Activated T-helper 17 cell treated with anti-CD3 and anti-CD28 coated beads, Interleukin-2, amount 50 U/mL, for 72 hours (primary cell): ENCODE measurements at regions not wholly inside any gene's neighbourhood (a gene's known extent, or its start where the extent isn't known, plus 50 kb on each side); places are given as distances from the start of the nearest gene placed in this dataset.
"Not testable (repeated sequence)": the region's sequence is repeated elsewhere in the genome, so short reads cannot be mapped to it uniquely, and the experiment has no call there.

Experiments used
- ATAC-seq: fragments of 150-1000 bp; cut with Tn5 transposase; replicated peaks from 2 replicates; pipeline ENCODE4 v1.10.0; 2021; ENCODE audit warnings: mild to moderate bottlenecking, moderate library complexity
- H3K27ac Mint-ChIP-seq: one replicate; pipeline ENCODE4 v1.8.0; 2022; ENCODE audit warnings: mixed read lengths
- H3K27me3 Mint-ChIP-seq: one replicate; pipeline ENCODE4 v1.8.0; 2022; ENCODE audit warnings: mixed read lengths
- H3K36me3 Mint-ChIP-seq: one replicate; pipeline ENCODE4 v1.8.0; 2022; ENCODE audit warnings: low read depth, mild to moderate bottlenecking, mixed read lengths
- H3K4me1 Mint-ChIP-seq: one replicate; pipeline ENCODE4 v1.8.0; 2022; ENCODE audit warnings: mixed read lengths
- H3K4me3 Mint-ChIP-seq: one replicate; pipeline ENCODE4 v1.8.0; 2022; ENCODE audit warnings: mild to moderate bottlenecking, mixed read lengths
- H3K9me3 Mint-ChIP-seq: one replicate; pipeline ENCODE4 v1.8.0; 2022; ENCODE audit warnings: mixed read lengths

GRCh38 chrX:75873993-75874392 is 88.9 kb upstream of the MAGEE2 start:
- Mint-ChIP-seq H3K27ac (no peak overlapping the region), H3K9me3 (no peaks in the 10 kb centered on the region), H3K36me3 (no peaks in the 10 kb centered on the region), H3K4me1 (no peaks in the 10 kb centered on the region), H3K27me3 (peaks cover 4% of the 10 kb centered on the region), H3K4me3 (no peak overlapping the region)
- ATAC-seq, result no peak

GRCh38 chrX:75883446-75883845 is 98.4 kb upstream of the MAGEE2 start:
- peaks cover 7% of the 10 kb centered on the region for H3K27me3 Mint-ChIP-seq
- H3K36me3 Mint-ChIP-seq, result no peaks in the 10 kb centered on the region
- no peaks in the 10 kb centered on the region for H3K9me3 Mint-ChIP-seq
- H3K4me1 Mint-ChIP-seq, result no peaks in the 10 kb centered on the region
- ATAC-seq, result no peak
- H3K4me3 Mint-ChIP-seq, result no peak overlapping the region
- no peak overlapping the region for H3K27ac Mint-ChIP-seq

- no peaks in the 10 kb centered on the region for H3K9me3 Mint-ChIP-seq
- ATAC-seq, result no peak
- H3K27ac Mint-ChIP-seq, result no peak overlapping the region
- H3K36me3 Mint-ChIP-seq, result no peaks in the 10 kb centered on the region
- H3K4me3 Mint-ChIP-seq, result no peak overlapping the region
- H3K27me3 Mint-ChIP-seq, result peaks cover 2% of the 10 kb centered on the region
- no peaks in the 10 kb centered on the region for H3K4me1 Mint-ChIP-seq
Observed at GRCh38 chrX:75887833-75888232, 102.8 kb upstream of the MAGEE2 start.

- Mint-ChIP-seq H3K36me3 (no peaks in the 10 kb centered on the region), H3K27ac (no peak overlapping the region), H3K9me3 (no peaks in the 10 kb centered on the region), H3K4me1 (no peaks in the 10 kb centered on the region), H3K27me3 (peaks cover 3% of the 10 kb centered on the region), H3K4me3 (no peak overlapping the region)
- no peak for ATAC-seq
Observed at GRCh38 chrX:75892749-75893148, 107.7 kb upstream of the MAGEE2 start.

- H3K27ac Mint-ChIP-seq, result no peak overlapping the region
- no peaks in the 10 kb centered on the region for H3K36me3 Mint-ChIP-seq
- no peaks in the 10 kb centered on the region for H3K4me1 Mint-ChIP-seq
- H3K27me3 Mint-ChIP-seq, result peaks cover 3% of the 10 kb centered on the region
- H3K4me3 Mint-ChIP-seq, result no peak overlapping the region
- no peak for ATAC-seq
- no peaks in the 10 kb centered on the region for H3K9me3 Mint-ChIP-seq
Observed at GRCh38 chrX:75893281-75893680, 108.2 kb upstream of the MAGEE2 start.

GRCh38 chrX:75911716-75912115 is 126.7 kb upstream of the MAGEE2 start:
- H3K9me3 Mint-ChIP-seq, result no peaks in the 10 kb centered on the region
- H3K36me3 Mint-ChIP-seq, result no peaks in the 10 kb centered on the region
- no peaks in the 10 kb centered on the region for H3K27me3 Mint-ChIP-seq
- no peak for ATAC-seq
- no peak overlapping the region for H3K27ac Mint-ChIP-seq
- no peak overlapping the region for H3K4me3 Mint-ChIP-seq
- H3K4me1 Mint-ChIP-seq, result no peaks in the 10 kb centered on the region

GRCh38 chrX:75957107-75957610 is 172.1 kb upstream of the MAGEE2 start:
- Mint-ChIP-seq H3K27ac (no peak overlapping the region), H3K27me3 (peaks cover 9% of the 10 kb centered on the region), H3K4me1 (no peaks in the 10 kb centered on the region), H3K9me3 (no peaks in the 10 kb centered on the region), H3K36me3 (no peaks in the 10 kb centered on the region), H3K4me3 (no peak overlapping the region)
- ATAC-seq, result no peak

GRCh38 chrX:75961321-75961720 is 176.3 kb upstream of the MAGEE2 start:
- H3K36me3 Mint-ChIP-seq, H3K27ac Mint-ChIP-seq, H3K4me3 Mint-ChIP-seq, H3K9me3 Mint-ChIP-seq, ATAC-seq, H3K27me3 Mint-ChIP-seq, H3K4me1 Mint-ChIP-seq: not testable (repeated sequence)

- Mint-ChIP-seq H3K9me3 (no peaks in the 10 kb centered on the region), H3K27ac (no peak overlapping the region)
- no peak for ATAC-seq
Observed at GRCh38 chrX:75963774-75964173, 178.7 kb upstream of the MAGEE2 start.

GRCh38 chrX:75968293-75968692 is 183.2 kb upstream of the MAGEE2 start:
- H3K4me1 Mint-ChIP-seq, result no peaks in the 10 kb centered on the region
- H3K36me3 Mint-ChIP-seq, result no peaks in the 10 kb centered on the region
- ATAC-seq, result no peak
- H3K4me3 Mint-ChIP-seq, result no peak overlapping the region
- H3K27ac Mint-ChIP-seq, result no peak overlapping the region
- H3K27me3 Mint-ChIP-seq, result no peaks in the 10 kb centered on the region
- no peaks in the 10 kb centered on the region for H3K9me3 Mint-ChIP-seq

More at GRCh38 chrX:75963774-75964173, 178.7 kb upstream of the MAGEE2 start:
- Mint-ChIP-seq H3K36me3 (no peaks in the 10 kb centered on the region), H3K4me1 (no peaks in the 10 kb centered on the region), H3K4me3 (no peak overlapping the region), H3K27me3 (peaks cover 4% of the 10 kb centered on the region)

- Mint-ChIP-seq H3K27me3 (peaks cover 8% of the 10 kb centered on the region), H3K27ac (no peak overlapping the region), H3K4me1 (no peaks in the 10 kb centered on the region), H3K9me3 (no peaks in the 10 kb centered on the region), H3K36me3 (no peaks in the 10 kb centered on the region), H3K4me3 (no peak overlapping the region)
- no peak for ATAC-seq
Observed at GRCh38 chrX:75986976-75987375, 185.9 kb upstream of the PBDC1 start.

GRCh38 chrX:75989806-75990590 is 182.9 kb upstream of the PBDC1 start:
- Mint-ChIP-seq H3K27me3 (peaks cover 4% of the 10 kb centered on the region), H3K9me3 (no peaks in the 10 kb centered on the region), H3K4me1 (no peaks in the 10 kb centered on the region), H3K4me3 (no peak overlapping the region), H3K27ac (no peak overlapping the region), H3K36me3 (no peaks in the 10 kb centered on the region)
- peak; percentile 95 for ATAC-seq

- H3K27ac Mint-ChIP-seq, result no peak overlapping the region
- H3K4me1 Mint-ChIP-seq, result no peaks in the 10 kb centered on the region
- H3K9me3 Mint-ChIP-seq, result no peaks in the 10 kb centered on the region
- no peaks in the 10 kb centered on the region for H3K36me3 Mint-ChIP-seq
- ATAC-seq, result no peak
- no peaks in the 10 kb centered on the region for H3K27me3 Mint-ChIP-seq
- H3K4me3 Mint-ChIP-seq, result no peak overlapping the region
Observed at GRCh38 chrX:75997692-75998091, 175.2 kb upstream of the PBDC1 start.

- no peak overlapping the region for H3K27ac Mint-ChIP-seq
- H3K36me3 Mint-ChIP-seq, result no peaks in the 10 kb centered on the region
- H3K4me1 Mint-ChIP-seq, result no peaks in the 10 kb centered on the region
- no peak for ATAC-seq
- H3K4me3 Mint-ChIP-seq, result no peak overlapping the region
- peaks cover 12% of the 10 kb centered on the region for H3K27me3 Mint-ChIP-seq
- H3K9me3 Mint-ChIP-seq, result no peaks in the 10 kb centered on the region
Observed at GRCh38 chrX:76014321-76014720, 158.5 kb upstream of the PBDC1 start.

GRCh38 chrX:76026292-76026691 is 146.6 kb upstream of the PBDC1 start:
- Mint-ChIP-seq H3K4me1 (no peaks in the 10 kb centered on the region), H3K4me3 (no peak overlapping the region), H3K36me3 (no peaks in the 10 kb centered on the region), H3K27me3 (peaks cover 4% of the 10 kb centered on the region), H3K27ac (no peak overlapping the region), H3K9me3 (no peaks in the 10 kb centered on the region)
- ATAC-seq, result no peak
